ENCODE measurements at regions not wholly inside any gene's neighbourhood (a gene's known extent, or its start where the extent isn't known, plus 50 kb on each side); places are given as distances from the start of the nearest gene placed in this dataset.

DNA sequence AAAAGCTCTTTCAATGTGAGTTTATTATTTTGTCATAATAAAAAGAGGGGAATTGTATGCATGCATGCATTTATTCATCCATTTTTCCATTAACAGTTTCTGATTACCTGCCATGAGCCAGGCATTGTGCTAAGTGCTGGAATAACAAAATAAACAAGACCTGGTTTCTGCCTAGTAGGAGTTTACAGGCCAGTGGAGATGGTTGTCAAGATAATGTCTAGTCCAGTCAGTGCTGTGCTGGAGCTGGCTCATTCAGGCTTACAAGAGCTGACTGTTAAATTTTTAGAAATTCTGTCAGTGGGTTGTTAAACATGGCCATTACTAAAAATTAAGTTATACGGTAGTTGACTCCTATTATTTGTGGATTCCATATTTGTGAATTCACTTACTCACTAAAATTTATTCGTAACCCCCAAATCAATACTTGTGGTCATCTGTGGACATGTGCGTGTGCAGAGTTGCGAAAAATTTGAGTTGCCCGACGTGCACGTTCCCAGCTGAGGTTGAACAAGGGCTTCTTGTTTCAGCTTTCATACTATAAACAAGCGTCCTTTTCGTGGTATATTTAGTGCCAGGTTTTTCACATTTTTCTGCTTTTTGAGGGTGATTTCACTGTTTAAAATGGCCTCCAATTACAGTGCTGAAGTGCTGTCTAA is 172.3 kb upstream of the RPS6KA3 start:
- in situ Hi-C loops (cut with MboI; ENCODE audit: low sequenced_read_pairs) = loop anchor here (25.0 kb wide), 1 partner anchor 177 kb away; the partner anchor contains the start of gene RPS6KA3

DNA sequence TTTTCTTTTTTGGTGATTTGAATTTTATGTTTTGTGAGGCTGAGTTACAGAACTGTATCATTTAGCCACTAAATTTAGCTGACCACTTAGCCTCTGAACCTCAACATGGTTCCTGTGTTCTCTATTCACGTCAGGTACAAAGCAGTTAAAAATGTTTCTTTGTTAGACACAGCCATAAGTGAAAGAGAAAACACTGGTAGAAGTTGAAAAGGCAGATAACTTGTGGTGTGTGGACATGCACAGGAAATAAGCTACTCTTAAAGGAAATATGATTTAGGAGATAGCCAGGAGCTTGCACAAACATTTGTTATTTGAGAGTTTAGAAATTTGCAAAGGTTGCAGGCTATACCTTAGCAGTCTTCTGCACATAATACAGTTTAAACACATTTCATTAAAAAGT is 171.0 kb upstream of the RPS6KA3 start:
- in situ Hi-C loops (cut with MboI; ENCODE audit: low sequenced_read_pairs) = loop anchor here (25.0 kb wide), 1 partner anchor 175 kb away; the partner anchor contains the start of gene RPS6KA3

DNA sequence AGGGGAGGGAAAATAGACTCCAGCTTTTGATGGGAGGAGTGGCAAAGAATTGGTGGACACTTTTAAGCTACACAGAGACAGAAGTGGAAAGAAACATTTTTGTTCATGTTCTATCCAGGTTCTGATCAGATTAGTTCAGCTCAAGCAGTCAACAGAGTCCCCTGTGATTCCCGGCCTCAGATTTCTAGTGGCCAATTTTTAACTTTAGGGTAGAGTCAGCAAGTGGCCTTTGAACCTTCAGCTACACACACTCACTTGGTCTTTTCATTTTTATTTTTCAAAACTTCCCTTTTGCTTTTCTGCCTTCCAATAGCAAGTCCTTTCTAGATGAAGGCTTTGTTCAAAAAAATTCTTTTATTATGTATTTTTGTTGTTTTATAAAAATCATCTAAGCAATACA is 169.2 kb upstream of the RPS6KA3 start:
- in situ Hi-C loops (cut with MboI; ENCODE audit: low sequenced_read_pairs) = loop anchor here (25.0 kb wide), 1 partner anchor 174 kb away; the partner anchor contains the start of gene RPS6KA3

DNA sequence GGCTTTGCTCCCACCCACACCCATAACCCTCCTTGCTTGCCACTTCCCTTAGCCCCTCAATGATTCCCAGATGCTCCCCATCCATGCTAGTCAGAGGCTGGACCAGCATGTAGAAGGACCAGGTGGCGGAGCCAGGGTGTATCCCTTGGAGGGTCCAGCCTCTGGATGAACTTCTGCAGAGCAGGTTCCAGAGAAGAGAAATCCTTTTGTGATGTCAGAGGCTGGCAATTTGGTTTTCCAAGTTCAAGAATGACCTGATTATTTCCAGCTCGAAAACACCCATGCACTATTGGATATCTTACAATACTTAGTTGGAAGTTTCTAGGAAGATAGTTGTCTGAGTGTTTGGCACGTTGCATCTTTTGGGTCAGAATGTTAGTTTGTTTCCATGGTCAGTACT is 168.3 kb upstream of the RPS6KA3 start:
- in situ Hi-C loops (cut with MboI; ENCODE audit: low sequenced_read_pairs) = loop anchor here (25.0 kb wide), 1 partner anchor 173 kb away; the partner anchor contains the start of gene RPS6KA3

DNA sequence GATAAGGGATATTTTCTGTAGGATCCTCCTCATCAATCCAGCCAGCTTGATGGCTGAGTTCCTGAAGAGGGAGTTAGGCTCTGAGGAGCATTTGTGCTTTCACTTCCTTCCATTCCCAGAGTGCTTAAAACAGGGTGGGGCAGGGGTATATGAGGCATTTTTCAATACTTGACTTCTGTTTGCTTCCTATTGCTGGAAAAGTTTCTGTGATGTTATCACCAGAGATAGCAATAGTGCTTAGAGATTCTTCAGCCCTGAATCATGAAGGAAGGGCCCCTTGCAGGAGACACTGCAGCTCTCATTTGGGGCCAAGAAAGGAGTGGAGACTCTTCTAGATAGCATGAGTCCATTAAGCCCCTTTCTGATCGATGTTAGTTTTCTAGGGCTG is 166.7 kb upstream of the RPS6KA3 start:
- in situ Hi-C loops (cut with MboI; ENCODE audit: low sequenced_read_pairs) = loop anchor here (25.0 kb wide), 1 partner anchor 171 kb away; the partner anchor contains the start of gene RPS6KA3

DNA sequence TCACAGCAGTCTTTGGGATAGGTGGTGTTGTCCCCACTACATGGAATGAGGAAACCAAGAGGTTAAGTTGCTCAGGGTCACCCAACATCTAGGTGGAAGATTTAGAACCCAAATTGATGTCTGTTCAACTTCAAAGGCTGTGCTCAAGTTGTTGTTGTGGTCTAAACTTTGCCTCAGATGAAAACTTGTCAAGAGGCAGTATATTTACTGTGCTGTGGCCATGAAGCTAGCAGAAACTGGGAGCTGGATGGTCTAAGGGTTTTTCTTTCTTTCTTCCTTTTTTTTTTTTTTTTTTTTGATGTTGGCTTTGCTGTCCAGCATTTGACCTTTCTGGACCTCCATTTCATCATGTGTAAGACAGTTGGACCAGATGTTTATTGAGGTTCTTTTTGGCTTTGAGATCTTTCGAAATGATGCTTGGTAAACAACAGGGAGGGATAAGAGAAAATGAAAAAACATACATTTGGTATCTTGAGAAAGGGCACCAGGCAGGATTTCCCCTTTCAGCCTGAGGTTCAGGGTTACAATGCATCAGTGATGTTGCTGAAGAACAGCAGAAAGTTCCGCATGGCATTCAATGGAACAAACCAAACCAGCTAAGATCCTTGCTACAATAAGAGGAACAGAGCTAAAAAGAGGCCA is 166.2 kb upstream of the RPS6KA3 start:
- in situ Hi-C loops (cut with MboI; ENCODE audit: low sequenced_read_pairs) = loop anchor here (25.0 kb wide), 1 partner anchor 171 kb away; the partner anchor contains the start of gene RPS6KA3

DNA sequence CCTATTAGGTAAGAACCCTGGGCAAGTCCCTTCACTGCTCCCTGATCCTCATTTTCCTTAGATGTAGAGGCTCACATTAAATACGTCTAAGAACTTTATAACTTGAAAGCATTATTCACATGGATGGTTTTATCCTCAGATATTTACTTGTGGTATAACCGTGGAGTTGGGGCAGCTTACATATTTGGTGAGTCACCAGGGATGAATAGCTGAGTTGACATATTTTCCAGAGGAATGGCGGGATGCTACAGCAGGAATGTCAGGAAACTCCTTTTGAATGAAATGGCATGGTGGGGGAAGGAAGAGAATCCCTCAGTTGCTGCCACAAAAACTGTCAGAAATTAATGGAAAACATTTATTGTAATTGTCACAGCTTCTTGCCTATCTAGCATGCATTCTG is 165.3 kb upstream of the RPS6KA3 start:
- in situ Hi-C loops (cut with MboI; ENCODE audit: low sequenced_read_pairs) = loop anchor here (25.0 kb wide), 1 partner anchor 170 kb away; the partner anchor contains the start of gene RPS6KA3

DNA sequence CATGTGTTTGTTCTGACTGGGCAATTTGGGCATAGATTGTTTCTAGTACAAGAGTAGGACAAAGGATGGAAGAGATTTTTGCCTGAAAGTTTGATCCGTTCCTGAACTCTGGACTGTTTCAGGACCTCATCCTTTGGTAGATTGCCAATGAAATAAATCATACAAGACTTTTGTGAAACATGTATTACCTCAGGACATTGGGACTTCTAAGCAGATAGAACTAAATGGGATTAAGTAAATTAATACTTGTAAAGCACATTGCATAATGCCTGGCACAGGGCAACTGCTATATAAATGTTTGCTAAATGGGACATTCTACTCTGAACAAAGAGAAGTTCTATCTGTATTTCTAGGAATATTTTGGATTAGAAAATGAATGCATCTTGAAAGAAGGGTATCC is 164.8 kb upstream of the RPS6KA3 start:
- in situ Hi-C loops (cut with MboI; ENCODE audit: low sequenced_read_pairs) = loop anchor here (25.0 kb wide), 1 partner anchor 169 kb away; the partner anchor contains the start of gene RPS6KA3

DNA sequence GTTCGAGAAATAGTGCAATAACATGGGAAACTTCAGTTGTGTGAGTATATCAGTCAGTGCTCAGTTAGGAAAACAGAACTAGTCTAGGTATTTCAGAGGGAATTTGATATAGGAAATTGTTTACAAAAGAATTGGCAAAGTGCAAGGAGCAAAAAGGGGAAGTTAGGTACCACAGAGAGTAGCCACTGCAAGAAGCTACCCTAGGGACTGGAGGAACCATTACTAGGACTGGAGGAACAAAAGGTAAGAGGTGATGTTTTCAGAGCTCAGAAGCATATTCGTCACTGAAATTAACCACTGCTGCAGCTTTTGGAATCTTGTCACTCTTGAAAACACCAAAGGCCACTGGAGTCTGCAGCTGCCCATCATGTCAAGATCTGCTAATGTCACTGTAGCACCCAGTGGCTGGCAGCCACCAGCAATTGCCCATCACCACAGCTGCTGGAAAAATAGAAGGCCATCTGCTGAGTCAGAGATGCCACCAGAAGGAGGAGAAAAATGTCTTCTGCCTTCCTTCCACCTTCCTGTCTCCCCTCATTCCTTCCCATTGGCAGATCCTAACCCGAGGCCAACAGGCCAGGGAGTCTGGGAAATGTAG is 160.6 kb upstream of the RPS6KA3 start:
- in situ Hi-C loops (cut with MboI; ENCODE audit: low sequenced_read_pairs) = loop anchor here (25.0 kb wide), 1 partner anchor 165 kb away; the partner anchor contains the start of gene RPS6KA3

DNA sequence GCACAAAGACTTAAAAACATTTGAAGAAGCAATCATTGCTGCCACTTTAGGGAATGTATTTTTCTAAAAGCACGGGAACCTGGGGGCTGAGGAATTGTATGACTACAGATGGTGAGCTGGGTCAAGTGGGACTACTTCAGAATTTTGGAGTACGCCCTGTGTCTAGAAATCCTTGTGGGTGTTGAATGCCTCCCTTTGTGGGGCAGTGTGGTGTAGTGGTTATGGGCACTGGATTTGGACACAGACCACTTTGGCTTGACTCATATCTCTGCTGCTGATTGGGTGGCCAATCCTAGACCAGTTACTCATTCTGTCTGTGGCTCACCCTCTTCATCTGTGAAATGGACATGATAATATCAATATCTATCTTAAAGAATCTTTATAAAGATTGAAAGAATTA is 155.0 kb upstream of the RPS6KA3 start:
- in situ Hi-C loops (cut with MboI; ENCODE audit: low sequenced_read_pairs) = no loop called here

DNA sequence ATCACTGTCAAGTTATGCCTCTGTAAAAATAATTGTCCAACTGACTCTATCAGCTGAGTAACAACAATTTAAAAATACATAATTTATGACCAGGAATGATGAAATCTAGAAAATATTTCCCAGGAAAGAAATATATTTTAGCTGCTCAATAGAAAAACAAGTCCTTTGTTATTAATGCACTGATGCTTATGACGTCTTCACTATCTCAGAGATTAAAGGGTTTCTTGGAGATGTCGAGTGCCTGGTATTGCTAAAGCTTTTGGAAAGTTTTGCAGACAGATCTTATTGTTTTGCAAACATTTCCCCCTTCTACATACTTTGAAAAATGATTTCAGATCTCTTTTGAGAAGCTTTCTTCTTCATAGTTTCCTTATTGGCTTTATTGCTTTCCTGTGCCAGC is 154.6 kb upstream of the RPS6KA3 start:
- in situ Hi-C loops (cut with MboI; ENCODE audit: low sequenced_read_pairs) = no loop called here

DNA sequence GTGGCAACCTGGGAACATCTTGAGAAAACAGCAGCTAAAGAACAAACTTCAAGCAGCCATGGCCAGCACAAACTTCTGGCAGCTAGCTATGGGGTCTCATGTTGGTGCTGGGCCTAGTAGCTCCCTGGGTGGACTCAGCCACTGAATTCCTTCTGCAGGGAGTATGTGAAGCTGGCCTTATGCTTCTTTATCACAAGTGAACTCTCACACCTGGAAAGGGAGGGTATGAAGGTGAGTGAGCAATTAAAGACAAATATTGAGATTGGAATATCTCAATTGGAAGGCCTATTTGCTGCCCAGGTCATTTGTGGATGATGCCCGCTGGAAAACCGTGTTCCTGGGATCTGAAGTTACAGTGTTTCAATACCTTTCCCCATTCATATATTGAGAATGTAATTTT is 153.3 kb upstream of the RPS6KA3 start:
- in situ Hi-C loops (cut with MboI; ENCODE audit: low sequenced_read_pairs) = no loop called here

DNA sequence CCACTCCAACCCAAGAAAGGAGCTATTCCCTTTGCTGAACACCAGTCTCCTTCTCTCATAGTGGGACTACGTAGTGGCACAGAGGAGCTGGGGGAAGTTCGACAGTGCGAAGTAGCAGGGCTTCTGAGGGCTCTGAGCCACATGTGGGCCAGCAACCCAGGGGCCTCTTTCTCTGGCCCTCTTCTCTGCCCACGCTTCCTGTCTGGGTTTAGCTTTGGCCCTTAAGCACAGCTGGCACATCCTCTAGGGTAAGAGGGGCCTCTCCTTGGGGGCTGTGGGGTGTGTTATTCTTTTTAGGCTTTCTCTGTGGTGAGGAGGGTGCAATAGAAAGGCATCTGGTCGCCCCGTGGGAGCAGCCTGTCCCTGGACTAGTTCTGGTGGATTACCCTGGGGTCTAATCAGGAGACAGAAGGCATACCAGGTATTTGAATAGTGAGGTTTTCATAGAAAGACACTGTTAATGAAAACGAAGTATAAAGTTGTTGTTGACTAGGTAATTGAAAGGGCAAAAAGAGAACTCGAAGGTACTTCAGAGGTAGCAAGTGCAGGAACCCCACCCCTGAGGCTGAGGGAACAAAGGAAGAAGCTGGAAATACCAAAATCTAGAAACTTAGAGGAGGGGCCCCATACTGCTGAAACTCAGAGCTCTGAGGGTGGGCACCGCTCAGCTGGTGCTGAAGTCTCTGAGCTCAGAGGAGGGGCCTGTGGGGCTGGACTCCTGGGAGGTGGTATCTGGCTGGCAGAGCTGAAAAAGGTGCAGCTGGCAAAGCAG is 151.9 kb upstream of the RPS6KA3 start:
- in situ Hi-C loops (cut with MboI; ENCODE audit: low sequenced_read_pairs) = no loop called here

DNA sequence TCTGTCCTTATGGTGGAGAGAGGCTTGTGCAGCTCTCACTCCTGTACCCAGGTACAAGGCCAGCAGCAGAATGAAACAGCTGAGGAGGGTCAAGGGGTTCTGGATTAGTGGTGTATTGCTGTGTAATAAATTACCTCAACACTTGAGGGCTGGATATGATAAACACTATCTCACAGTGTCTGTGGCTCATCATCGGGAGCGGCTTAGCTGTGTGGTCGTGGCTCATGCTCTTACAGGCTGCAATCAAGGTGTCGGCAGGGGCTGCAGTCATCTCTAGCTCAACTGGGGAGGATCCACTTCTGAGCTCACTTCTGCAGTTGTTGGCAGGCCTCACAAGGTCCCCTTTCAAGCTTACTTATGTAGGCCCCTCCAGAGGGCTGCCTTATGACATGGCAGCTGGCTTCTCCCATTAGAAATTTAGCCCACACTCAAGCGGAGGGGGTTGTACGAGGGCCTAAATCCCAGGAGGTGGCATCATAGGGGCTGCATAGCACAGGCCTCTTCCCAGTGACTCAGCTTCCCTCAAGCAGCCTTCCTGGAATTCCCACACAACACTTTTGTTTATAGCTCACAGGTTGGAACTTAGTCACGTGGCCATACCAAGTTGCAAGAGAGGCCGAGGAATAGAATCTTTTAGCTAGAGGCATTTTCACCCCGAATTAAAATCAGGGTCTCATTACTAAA is 148.2 kb upstream of the RPS6KA3 start:
- in situ Hi-C loops (cut with MboI; ENCODE audit: low sequenced_read_pairs) = no loop called here

DNA sequence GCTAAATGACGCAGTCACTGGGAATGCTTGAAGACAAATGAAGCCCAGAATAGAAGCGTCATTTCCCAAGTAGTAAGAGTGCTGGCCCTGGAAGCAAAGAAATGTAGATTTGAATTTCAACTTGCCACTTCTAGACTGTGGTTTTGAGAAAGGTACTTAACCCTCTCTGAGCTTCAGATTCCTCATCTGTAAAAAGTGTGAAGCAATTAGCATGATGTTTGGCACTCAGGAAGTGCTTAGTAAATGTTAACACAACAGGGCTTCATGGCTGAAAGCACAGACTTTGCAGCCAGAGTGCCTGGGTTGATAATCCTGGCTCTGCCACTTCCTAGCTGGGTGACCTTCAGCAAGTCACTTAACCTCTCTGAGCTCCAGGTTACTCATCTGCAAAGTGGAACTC is 147.4 kb upstream of the RPS6KA3 start:
- in situ Hi-C loops (cut with MboI; ENCODE audit: low sequenced_read_pairs) = no loop called here

DNA sequence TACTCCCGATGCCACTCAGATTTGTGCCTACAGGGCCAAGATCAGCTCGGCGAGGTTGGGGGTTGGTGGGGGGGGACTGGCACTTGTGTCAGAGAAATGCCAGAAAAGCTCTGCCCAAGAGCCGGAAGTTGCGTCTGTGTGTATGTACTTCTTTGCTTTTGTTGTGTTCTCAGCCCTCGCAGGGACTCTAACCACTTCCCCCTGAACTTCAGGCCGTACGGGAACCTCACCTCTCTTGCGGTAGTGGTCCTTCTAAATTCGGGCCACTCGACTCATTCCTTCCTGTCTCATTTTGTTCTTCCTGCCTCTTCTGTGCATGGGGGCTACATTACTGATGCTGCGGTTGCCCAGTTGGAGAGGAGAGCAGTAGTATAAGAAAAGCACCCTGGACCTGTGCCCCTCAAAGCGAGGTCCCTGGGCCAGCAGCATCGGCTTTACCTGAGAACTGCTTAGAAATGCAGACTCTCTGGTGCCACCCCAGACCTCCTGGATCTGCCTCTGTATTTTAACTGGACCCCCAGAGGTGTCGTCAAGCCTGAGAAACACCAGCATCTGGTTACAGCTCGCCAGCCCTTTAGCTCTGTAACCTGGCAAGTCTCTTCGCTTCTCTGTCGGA is 146.3 kb upstream of the RPS6KA3 start:
- in situ Hi-C loops (cut with MboI; ENCODE audit: low sequenced_read_pairs) = no loop called here

DNA sequence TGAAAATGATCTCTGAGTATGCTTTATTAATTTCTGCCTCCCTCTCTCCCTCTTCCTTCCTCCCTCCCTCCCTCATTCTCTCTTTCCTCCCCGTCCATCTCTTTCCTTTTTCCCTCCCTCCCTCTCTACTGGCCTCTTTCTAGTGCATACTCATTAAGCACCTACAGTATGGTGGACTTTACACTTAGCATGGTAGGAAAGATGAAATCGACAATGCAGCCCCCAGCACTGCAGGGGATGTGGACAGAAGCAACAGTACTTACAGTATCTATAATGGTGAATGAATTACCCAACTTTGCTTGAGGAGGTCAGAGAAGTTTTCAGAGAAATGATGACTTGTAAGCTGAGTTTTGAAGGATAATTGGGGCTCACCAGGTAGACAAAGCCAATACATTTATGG is 143.8 kb upstream of the RPS6KA3 start:
- in situ Hi-C loops (cut with MboI; ENCODE audit: low sequenced_read_pairs) = no loop called here

DNA sequence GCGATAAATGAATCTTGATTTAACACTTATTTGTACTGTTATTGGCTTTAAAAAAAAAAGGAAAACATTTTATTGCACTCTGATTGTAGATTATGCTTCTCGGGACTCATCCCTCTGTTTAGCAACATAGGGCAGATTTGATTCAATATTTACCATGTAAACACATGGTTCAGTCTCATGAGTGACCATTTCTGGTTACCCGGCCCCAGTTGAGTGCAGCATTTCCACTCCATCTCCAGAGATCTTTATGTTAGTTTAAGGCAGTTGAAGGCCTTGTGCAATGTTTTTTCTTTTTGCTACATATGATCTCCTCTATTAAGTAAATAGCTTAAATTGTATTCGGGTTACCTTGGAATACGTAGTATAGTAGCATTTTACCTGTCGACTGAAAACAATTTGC is 143.3 kb upstream of the RPS6KA3 start:
- in situ Hi-C loops (cut with MboI; ENCODE audit: low sequenced_read_pairs) = no loop called here

DNA sequence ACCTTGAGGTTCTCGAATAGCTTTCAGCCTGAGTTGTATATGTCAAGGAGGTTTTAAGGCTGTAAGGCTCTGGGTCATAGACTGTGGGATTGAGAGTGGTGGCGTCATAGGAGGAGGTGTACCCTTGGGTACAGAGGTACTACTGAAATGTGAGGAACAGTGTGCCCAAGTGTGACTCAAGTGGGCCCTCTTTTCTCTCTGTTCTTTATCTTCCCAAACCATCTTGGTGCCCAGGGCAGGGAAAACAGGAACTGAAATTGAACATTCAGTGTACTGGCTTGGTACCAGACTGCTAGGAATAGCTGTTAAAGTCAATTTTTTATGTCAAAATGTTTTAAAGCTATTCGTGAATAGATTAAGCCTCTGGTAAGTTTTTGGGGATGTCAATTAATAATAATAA is 136.2 kb upstream of the RPS6KA3 start:
- in situ Hi-C loops (cut with MboI; ENCODE audit: low sequenced_read_pairs) = no loop called here

Data from HL-60/S4 treated with retinoic acid at 250 ng/mL for 4 days and 3 days (cell line).